ENCODE measurements at regions not wholly inside any gene's neighbourhood (a gene's known extent, or its start where the extent isn't known, plus 50 kb on each side); places are given as distances from the start of the nearest gene placed in this dataset.
"Not testable (repeated sequence)": the region's sequence is repeated elsewhere in the genome, so short reads cannot be mapped to it uniquely, and the experiment has no call there.

- DNase-seq = no peak
Observed at GRCh38 chr13:62280590-62280989, 864.9 kb upstream of the PCDH20 start.

- no peak for DNase-seq
Observed at GRCh38 chr13:62278271-62278670, 862.6 kb upstream of the PCDH20 start.

GRCh38 chr13:62251734-62252133 lies 836.1 kb upstream of the PCDH20 start:
- DNase-seq = no peak

DNA sequence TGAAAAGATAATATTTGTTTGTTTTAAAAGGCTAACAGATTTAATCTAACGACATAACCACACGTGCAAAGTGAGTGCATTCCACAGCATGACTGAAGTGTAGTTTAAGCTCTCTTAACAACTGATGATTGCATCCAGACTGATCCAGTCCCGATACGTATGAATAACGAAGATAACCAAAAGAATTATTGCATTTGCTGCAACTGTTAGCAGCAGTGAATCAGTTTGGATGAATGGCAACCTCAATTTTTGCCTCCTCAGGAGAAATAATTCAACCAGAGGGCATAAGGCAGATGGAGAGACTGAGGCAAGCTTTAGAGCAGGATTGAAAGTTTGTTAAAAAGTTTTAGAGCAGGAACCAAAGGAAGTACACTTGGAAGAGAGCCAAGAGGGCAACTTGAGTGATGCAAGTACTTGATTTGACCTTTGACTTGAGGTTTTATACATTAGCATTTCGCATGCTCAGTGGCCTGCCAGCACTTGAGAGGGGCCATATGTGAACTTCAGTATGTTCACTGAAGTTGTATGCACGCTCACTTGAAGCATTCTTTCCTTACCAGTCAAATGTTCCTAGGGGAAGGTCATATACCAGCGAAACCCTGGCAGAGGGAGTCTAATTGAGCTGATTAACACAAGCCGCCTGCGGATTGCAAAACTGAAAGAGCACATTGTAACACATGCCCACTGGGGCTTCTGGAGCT lies 835.0 kb upstream of the PCDH20 start:
- no peak for DNase-seq

DNA sequence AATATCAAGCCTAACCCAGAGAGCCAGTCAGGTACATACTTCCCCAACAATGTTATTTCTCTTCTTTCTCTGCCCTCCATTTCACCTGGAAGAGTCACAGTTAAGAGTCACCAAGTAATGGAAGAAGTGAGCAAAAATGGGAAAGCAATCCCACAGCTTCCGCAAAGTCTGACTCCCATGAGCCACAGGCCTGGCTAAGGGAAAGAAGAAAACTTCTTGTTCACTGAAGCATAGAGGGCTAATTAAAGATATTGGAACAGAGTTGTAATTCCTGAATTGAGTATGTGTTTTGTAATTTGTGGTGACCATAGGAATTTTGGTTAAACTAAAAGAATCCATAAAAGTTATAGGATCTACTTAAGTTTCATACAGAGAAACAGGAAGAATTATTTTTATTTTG lies 830.9 kb upstream of the PCDH20 start:
- DNase-seq = no peak

GRCh38 chr13:62243106-62243505 lies 827.5 kb upstream of the PCDH20 start:
- DNase-seq = no peak

- no peak for DNase-seq
Observed at GRCh38 chr13:62234780-62235440, 819.3 kb upstream of the PCDH20 start.

GRCh38 chr13:62210951-62211350 lies 795.3 kb upstream of the PCDH20 start:
- no peak for DNase-seq

DNA sequence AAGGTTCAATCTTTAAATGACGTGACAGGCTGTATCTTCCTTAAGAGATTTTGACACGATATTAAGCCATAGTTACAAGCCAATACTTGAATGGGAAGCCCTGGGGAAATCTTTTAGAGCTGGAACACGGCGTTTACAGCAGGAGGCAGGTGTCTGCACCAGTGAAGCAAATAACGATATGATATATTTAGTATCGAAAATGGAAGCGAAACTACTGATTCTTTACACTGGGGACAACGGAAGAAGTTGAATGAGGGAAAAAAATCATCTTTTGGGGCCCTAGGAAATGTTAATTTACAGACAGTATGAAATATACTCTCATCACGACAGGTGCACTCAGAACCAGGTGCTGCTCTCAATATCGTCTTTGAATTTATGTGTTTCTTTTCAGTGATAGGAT lies 793.9 kb upstream of the PCDH20 start:
- no peak for DNase-seq

DNA sequence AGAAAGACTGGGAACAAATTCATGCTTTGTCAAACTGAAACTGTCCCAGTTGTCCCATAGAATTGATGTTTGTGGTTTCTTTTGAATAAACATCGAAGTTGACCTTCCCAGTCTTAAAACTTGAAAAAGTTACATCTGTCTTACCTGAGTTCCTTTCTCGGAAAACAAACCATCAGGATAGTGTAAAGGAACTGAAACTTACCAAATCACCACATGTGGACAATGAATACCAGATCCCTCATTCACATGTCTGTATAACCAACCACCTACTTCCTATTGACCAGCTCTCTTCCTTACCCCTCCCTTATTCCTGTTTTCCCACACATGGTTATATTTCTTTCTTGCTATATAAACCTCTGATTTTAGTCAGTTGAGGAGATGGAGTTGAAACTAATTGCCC lies 791.7 kb upstream of the PCDH20 start:
- no peak for DNase-seq

DNA sequence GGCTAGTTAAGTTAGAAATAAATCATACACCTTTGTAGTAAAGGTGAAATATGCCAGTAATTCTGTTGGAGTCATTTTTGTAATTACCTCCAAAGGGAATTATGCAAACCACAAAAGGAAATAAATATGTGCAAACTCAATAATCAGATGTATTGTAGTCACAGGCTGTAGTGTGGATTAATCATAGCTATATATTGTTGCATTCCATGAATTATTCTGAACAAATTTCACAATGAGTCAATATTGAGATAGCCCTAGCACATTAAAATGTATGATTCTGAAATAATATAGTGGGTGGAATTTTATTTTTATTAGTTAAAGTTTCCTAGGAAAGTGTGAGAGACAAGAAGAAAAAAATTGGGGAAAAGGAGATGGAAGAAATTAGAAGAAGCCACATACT lies 790.5 kb upstream of the PCDH20 start:
- no peak for DNase-seq

GRCh38 chr13:62205273-62205672 lies 789.6 kb upstream of the PCDH20 start:
- DNase-seq = no peak

GRCh38 chr13:62194371-62194770 lies 778.7 kb upstream of the PCDH20 start:
- DNase-seq = no peak

GRCh38 chr13:62193919-62194318 lies 778.3 kb upstream of the PCDH20 start:
- DNase-seq = no peak

- DNase-seq = no peak
Observed at GRCh38 chr13:62185631-62186255, 770.1 kb upstream of the PCDH20 start.

DNA sequence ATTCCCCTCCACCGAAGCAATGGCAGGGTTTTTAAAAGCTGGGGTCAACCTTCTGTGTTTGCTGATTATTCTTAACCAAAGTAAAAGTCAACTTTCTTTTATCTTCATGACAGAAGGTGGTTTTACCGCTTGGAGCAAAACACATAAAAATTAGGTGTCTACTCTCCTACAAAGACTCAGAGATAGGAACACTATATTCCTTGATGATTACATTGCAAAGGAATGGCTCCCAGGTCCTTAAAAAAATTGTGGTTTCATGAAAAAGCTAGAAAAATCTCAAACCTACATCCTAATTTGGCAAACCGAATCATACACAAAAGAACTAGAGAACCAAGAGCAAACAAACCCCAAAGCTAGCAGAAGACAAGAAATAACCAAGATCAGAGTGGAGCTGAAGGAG lies 760.4 kb upstream of the PCDH20 start:
- DNase-seq = no peak

- DNase-seq = no peak
Observed at GRCh38 chr13:62173958-62174357, 758.3 kb upstream of the PCDH20 start.

DNA sequence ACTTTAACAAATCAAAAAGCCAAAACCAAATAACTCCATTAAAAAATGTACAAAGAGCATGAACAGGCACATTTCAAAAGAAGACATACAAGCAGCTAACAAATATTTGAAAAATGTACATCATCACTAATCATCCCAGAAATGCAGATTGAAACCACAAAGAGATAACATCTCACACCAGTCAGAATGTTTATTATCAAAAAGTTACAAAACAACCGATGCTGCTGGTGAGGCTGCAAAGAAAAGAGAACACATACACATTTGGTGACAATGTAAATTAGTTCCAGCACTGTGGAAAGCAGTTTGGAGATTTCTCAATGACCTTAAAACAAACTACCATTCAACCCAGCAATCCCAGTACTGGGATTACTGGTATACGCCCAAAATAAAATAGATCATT lies 756.0 kb upstream of the PCDH20 start:
- DNase-seq = no peak

DNA sequence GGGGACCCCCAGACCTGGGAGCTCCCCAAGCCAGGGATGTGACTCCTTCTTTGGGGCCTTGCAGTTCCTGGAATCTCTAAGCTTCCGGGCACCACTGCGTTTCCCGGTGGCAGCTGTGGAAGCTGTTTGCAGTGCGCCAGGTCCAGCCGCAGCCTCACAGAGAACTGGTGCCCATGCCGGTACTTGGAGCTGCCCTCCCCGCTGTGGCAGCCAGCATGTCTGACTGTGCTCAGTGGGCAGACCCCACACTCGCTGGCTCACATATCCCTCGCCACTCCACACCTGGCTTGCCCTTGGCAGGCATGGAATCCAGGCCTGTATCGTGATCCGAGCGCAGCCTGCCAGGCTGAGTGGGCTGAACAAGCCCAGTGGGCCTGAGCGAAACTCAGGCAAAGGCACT lies 753.2 kb upstream of the PCDH20 start:
- DNase-seq = no peak

DNA sequence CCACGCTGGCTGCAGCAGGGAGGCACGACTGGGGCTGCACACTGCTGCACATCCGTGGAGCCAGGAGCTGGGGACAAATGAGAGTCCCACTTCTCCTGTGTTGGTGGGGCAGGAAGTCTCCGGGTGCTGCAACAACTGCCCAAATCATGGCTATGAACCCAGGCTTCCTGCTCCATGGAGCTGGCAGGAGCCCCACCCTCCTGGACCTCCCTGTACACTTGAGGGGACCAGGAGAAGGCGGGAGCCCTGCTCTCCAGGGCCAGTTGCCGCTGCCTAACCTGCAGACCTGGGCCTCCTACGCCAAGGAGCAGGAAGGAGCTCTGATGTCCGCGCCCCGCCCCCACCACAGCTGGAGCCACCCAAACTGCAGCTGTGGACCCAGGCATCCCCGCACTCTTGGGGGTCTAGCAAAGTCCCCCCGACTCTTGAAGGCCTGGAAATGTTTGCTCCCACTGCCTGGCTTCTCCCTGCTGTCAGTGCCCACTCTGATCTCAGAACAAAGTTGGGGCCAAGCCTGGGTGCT lies 752.1 kb upstream of the PCDH20 start:
- no peak for DNase-seq

- no peak for DNase-seq
Observed at GRCh38 chr13:62162860-62163259, 747.2 kb upstream of the PCDH20 start.

- no peak for DNase-seq
Observed at GRCh38 chr13:62158520-62158919, 742.9 kb upstream of the PCDH20 start.

GRCh38 chr13:62151724-62152123 lies 736.1 kb upstream of the PCDH20 start:
- not testable (repeated sequence) for DNase-seq

DNA sequence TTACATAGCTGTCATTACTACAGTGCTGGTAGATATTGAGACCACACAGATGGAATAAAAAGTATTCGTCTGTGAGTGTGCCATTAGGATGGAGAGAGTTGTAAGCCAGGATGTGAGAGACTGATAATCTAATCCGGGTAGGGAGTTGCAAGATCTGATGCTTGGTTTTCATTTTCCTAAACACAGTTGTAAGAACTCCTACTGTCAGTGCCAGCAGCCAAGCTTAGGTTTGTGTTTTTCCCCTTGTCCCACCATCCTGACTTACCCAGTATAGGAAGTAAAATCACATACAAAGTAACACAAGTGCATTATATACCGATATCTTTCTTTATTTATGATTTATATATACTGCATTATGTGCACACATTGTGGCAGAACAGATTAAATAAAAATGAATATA lies 726.4 kb upstream of the PCDH20 start:
- no peak for DNase-seq

Data from activated CD8-positive, alpha-beta memory T cell treated with anti-CD3 and anti-CD28 coated beads, Interleukin-2, amount 50 U/mL, for 4 hours (primary cell).